Nephron progenitor cell (in vitro differentiated cells): ENCODE measurements at regions not wholly inside any gene's neighbourhood (a gene's known extent, or its start where the extent isn't known, plus 50 kb on each side); places are given as distances from the start of the nearest gene placed in this dataset.

Source experiments
- DNase-seq: peaks from one replicate; pipeline ENCODE4 v3.0.0; 2021
- H3K27ac Mint-ChIP-seq: 2 replicates; pipeline ENCODE4 v1.8.0; 2021; ENCODE audit warnings: mild to moderate bottlenecking, moderate library complexity, mixed read lengths
- H3K27me3 Mint-ChIP-seq: 2 replicates; pipeline ENCODE4 v1.8.0; 2021; ENCODE audit warnings: mild to moderate bottlenecking, low read depth, mixed read lengths; ENCODE audit not compliant: poor library complexity
- H3K36me3 Mint-ChIP-seq: 2 replicates; pipeline ENCODE4 v1.8.0; 2021; ENCODE audit warnings: low read depth, mixed read lengths
- H3K4me1 Mint-ChIP-seq: 2 replicates; pipeline ENCODE4 v1.8.0; 2021; ENCODE audit warnings: mixed read lengths
- H3K4me3 Mint-ChIP-seq: 2 replicates; pipeline ENCODE4 v1.8.0; 2021; ENCODE audit warnings: mild to moderate bottlenecking, moderate library complexity, mixed read lengths
- H3K9me3 Mint-ChIP-seq: 2 replicates; pipeline ENCODE4 v1.8.0; 2021; ENCODE audit warnings: mild to moderate bottlenecking, moderate library complexity, mixed read lengths
- TF ChIP-seq, protein P1 (sequence below): fragments of 200-600 bp; sonication (generic); IDR thresholded peaks from 2 replicates; pipeline ENCODE4 v1.5.0; 2021; ENCODE audit warnings: antibody characterized with exemption

DNA sequence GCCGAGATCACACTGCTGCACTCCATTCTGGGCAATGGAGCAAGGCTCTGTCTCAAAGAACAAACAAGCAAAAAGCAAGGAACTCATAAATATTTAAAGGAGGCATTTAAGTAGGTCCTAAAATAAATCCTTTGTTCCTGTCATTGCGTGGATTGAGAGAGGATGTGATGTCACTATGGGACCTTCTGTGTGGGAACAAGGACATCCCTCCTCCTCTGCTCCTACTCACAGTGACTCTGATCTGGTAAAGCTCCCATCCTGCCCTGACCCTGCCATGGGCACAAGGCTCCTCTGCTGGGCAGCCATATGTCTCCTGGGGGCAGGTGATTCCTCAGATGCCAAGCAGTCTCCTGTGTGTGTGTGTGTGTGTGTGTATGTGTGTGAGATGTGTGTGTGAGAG lies 74.1 kb upstream of the PRSS58 start:
- Mint-ChIP-seq H3K27me3 (peaks cover 11% of the 10 kb centered on the region), H3K9me3 (no peaks in the 10 kb centered on the region), H3K4me3 (no peak overlapping the region), H3K4me1 (peaks cover 23% of the 10 kb centered on the region), H3K36me3 (no peaks in the 10 kb centered on the region), H3K27ac (no peak overlapping the region)
- TF ChIP-seq, protein P1, sequence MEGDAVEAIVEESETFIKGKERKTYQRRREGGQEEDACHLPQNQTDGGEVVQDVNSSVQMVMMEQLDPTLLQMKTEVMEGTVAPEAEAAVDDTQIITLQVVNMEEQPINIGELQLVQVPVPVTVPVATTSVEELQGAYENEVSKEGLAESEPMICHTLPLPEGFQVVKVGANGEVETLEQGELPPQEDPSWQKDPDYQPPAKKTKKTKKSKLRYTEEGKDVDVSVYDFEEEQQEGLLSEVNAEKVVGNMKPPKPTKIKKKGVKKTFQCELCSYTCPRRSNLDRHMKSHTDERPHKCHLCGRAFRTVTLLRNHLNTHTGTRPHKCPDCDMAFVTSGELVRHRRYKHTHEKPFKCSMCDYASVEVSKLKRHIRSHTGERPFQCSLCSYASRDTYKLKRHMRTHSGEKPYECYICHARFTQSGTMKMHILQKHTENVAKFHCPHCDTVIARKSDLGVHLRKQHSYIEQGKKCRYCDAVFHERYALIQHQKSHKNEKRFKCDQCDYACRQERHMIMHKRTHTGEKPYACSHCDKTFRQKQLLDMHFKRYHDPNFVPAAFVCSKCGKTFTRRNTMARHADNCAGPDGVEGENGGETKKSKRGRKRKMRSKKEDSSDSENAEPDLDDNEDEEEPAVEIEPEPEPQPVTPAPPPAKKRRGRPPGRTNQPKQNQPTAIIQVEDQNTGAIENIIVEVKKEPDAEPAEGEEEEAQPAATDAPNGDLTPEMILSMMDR, result no peak
- no peak for DNase-seq

DNA sequence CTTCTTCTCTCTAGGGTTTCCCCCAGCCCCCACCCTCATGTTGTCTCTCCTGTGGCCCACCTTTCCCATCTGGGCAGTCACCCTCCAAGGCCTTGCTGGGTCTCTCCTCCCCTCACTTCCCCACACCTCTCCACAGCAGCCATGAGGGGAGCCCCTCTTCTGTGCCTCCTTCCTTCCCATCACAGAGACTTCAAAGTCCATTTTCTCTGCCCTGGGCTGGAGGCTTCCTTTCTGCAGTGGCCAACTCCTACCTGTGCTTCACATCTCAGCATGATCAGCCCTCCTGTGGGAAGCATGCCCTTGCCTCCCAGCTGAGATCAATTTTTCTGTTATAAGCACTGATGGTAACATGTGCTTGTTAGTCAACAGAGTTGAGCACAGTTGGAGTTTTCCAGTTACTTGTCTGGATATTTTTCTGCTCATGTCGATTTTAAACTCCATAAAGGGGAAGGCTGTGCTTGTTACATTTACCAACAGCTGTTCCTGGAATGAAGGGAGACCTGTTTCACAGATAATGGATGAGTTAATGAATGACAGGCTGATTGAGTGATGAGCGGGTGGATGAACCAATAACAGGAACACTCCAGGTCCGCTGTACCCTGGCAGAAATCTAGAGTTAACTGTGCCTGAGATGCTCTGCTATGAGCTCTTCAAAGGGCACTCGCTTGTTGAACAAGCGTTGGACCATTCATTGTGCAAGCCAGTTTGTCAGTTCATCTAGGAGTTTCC lies 71.4 kb upstream of the PRSS58 start:
- peak overlapping the region; percentile 50 for H3K27ac Mint-ChIP-seq
- no peak overlapping the region for H3K4me3 Mint-ChIP-seq
- TF ChIP-seq, protein P1, result no peak
- no peaks in the 10 kb centered on the region for H3K9me3 Mint-ChIP-seq
- peaks cover 11% of the 10 kb centered on the region for H3K27me3 Mint-ChIP-seq
- H3K4me1 Mint-ChIP-seq, result peaks cover 26% of the 10 kb centered on the region
- DNase-seq, result no peak
- H3K36me3 Mint-ChIP-seq, result no peaks in the 10 kb centered on the region

DNA sequence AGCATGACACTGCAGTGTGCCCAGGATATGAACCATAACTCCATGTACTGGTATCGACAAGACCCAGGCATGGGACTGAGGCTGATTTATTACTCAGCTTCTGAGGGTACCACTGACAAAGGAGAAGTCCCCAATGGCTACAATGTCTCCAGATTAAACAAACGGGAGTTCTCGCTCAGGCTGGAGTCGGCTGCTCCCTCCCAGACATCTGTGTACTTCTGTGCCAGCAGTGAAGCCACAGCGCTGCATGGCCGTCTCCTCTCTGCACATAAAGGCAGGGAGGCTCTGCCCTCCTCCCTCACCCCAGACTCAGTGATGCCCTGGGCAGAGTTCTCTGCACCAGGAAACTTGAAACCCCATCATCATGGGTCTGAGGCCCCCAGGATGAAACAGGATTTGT lies 70.7 kb upstream of the PRSS58 start:
- peak overlapping the region; percentile 68 for H3K27ac Mint-ChIP-seq
- no peak overlapping the region for H3K4me3 Mint-ChIP-seq
- no peak for DNase-seq
- H3K36me3 Mint-ChIP-seq, result no peaks in the 10 kb centered on the region
- no peaks in the 10 kb centered on the region for H3K9me3 Mint-ChIP-seq
- H3K27me3 Mint-ChIP-seq, result peaks cover 11% of the 10 kb centered on the region
- TF ChIP-seq, protein P1, result no peak
- peaks cover 32% of the 10 kb centered on the region for H3K4me1 Mint-ChIP-seq

DNA sequence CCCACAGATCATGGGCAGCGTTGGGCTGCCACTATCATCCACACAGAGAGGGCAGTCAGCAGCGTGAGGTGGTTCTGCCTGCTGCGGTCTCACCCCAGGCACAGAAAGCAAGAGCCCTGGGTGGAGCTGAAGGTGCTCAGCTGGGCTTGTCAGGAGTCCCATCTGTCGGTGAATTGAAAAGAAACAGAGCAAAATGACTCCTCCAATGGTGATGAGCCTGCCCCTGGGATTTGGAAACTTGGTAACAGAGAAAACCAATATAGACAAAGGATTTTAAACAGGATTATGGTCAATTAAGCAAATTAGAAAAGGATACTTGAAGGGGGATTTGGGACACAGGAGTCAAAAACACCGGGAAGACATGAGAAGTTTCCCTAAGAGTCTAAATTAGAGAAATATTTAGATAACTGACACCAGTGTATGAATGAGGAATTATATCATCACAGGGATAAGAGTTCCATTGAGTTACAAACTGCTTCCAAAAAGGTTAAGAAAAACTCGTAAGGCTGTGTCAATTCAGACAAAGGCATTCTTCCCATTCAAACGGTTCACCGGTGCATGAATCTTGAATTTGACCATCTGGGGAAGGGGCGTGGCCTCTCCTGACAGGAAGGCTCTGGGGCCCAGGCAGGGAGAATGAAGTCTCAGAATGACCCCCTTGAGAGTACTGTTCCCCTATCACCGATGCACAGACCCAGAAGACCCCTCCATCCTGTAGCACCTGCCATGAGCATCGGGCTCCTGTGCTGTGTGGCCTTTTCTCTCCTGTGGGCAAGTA lies 70.0 kb upstream of the PRSS58 start:
- no peaks in the 10 kb centered on the region for H3K9me3 Mint-ChIP-seq
- TF ChIP-seq, protein P1, result no peak
- DNase-seq, result peak; percentile 41
- H3K27ac Mint-ChIP-seq, result peak overlapping the region; percentile 77
- peaks cover 11% of the 10 kb centered on the region for H3K27me3 Mint-ChIP-seq
- peaks cover 34% of the 10 kb centered on the region for H3K4me1 Mint-ChIP-seq
- H3K36me3 Mint-ChIP-seq, result no peaks in the 10 kb centered on the region
- H3K4me3 Mint-ChIP-seq, result peak overlapping the region; percentile 6

DNA sequence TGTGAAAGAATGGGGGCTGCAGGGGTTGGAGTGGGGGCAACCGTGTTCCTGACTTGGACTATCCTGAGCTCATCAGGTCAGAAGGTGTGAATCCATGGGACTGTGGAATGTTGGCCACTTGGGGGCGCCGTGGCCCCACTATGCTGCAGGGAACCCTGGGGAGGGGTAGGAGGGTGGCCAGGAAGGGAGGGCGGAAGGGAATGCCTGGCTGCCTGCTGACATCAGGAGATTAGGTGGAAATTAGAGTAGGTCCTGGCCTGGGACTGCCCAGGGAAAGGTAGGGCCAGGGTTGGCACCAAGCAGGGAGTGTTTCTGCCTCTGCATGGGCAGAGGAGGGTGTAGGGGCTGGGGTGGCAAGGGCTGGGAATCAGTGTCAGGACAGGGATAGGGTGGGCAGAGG lies 65.8 kb upstream of the PRSS58 start:
- no peak overlapping the region for H3K4me3 Mint-ChIP-seq
- H3K9me3 Mint-ChIP-seq, result no peaks in the 10 kb centered on the region
- peaks cover 11% of the 10 kb centered on the region for H3K27me3 Mint-ChIP-seq
- peaks cover 30% of the 10 kb centered on the region for H3K4me1 Mint-ChIP-seq
- no peaks in the 10 kb centered on the region for H3K36me3 Mint-ChIP-seq
- TF ChIP-seq, protein P1, result peak; percentile 65
- no peak overlapping the region for H3K27ac Mint-ChIP-seq
- peak; percentile 79 for DNase-seq
